HepG2 (cell line): ENCODE measurements at regions not wholly inside any gene's neighbourhood (a gene's known extent, or its start where the extent isn't known, plus 50 kb on each side); places are given as distances from the start of the nearest gene placed in this dataset.

Experiments
- ATAC-seq: fragments of 200-7000 bp; cut with Tn5 transposase; 3 replicates; pipeline ENCODE4 v1.9.1; 2020; ENCODE audit warnings: mild to moderate bottlenecking, moderate library complexity
- BruUV-seq: library from RNA; stranded (reverse); fragments of 400-500 nt; replicated peaks from 2 replicates; lab custom pipeline; 2021; lab: Mats Ljungman, UMichigan
- CTCF ChIA-PET: fragments of 300-600 bp; formaldehyde crosslinking; extraction: SDS; loops from one replicate; lab custom pipeline; 2021; ENCODE audit warnings: low total read pairs, inconsistent platforms, low intra/inter-chr PET ratio; lab: Yijun Ruan, JAX
- POLR2A ChIA-PET: fragments of 350-600 bp; sonication (Branson Sonifier 250); formaldehyde crosslinking; loops from one replicate; lab custom pipeline; 2020; ENCODE audit warnings: antibody characterized with exemption, inconsistent platforms; lab: Yijun Ruan, JAX
- DNase-seq: peaks from one replicate; pipeline ENCODE4 v3.0.0-alpha.2; 2015; ENCODE audit warnings: low spot score
- FAIRE-seq: peaks from 3 replicates; lab custom pipeline; 2011; peaks lifted over from hg19 to GRCh38; lab: Jason Lieb, UNC
- H2AFZ ChIP-seq: one replicate; pipeline ENCODE4 v1.6.1; 2011; ENCODE audit warnings: low read length, inconsistent platforms
- H3K27ac ChIP-seq: fragments of 300-600 bp; 3 replicates; pipeline ENCODE4 v1.8.0; 2011; ENCODE audit warnings: mixed run types, mild to moderate bottlenecking, mixed read lengths, low read length, inconsistent platforms; ENCODE audit not compliant: insufficient read depth; ENCODE audit errors: extremely low read length
- H3K27me3 ChIP-seq, 2 experiments: fragments of 200-600 bp in 1 of 2; 2 replicates in 1 of 2; 3 replicates in 1 of 2; pipeline versions ENCODE4 v1.6.0 to v1.8.0; 2011; ENCODE audit warnings: low read length in 2 of 2, mild to moderate bottlenecking in 2 of 2, moderate library complexity in 2 of 2, inconsistent platforms in 1 of 2; ENCODE audit not compliant: insufficient read depth in 2 of 2, control insufficient read depth in 1 of 2
- H3K36me3 ChIP-seq, 2 experiments: fragments of 200-600 bp in 1 of 2; replicated peaks in 1 of 2; 2 replicates in 1 of 2; 3 replicates in 1 of 2; pipeline versions ENCODE4 v1.5.1 to v1.8.0; 2011; ENCODE audit warnings: low read length in 2 of 2, inconsistent platforms in 1 of 2; ENCODE audit not compliant: insufficient read depth in 2 of 2, control insufficient read depth in 1 of 2
- H3K4me1 ChIP-seq: 2 replicates; pipeline ENCODE4 v1.5.1; 2012; ENCODE audit warnings: low read length, inconsistent platforms; ENCODE audit not compliant: insufficient read depth
- H3K4me2 ChIP-seq: 2 replicates; pipeline ENCODE4 v1.6.0; 2011; ENCODE audit warnings: low read depth, low read length, inconsistent platforms
- H3K4me3 ChIP-seq, 3 experiments: fragments of 200-600 bp in 1 of 3; sonication (generic), shearing (Covaris generic) in 1 of 3; replicated peaks in 1 of 3; 2 replicates each; pipeline ENCODE4 v1.5.1; 2011 to 2016; ENCODE audit warnings: low read length in 3 of 3, inconsistent platforms in 2 of 3, low read depth in 2 of 3, mild to moderate bottlenecking in 2 of 3, control low read depth in 1 of 3, mixed read lengths in 1 of 3; ENCODE audit not compliant: insufficient read depth in 1 of 3
- H3K79me2 ChIP-seq: one replicate; pipeline ENCODE4 v1.6.1; 2011; ENCODE audit warnings: low read length, inconsistent platforms; ENCODE audit not compliant: insufficient read depth
- H3K9ac ChIP-seq: 2 replicates; pipeline ENCODE4 v1.6.0; 2011; ENCODE audit warnings: mild to moderate bottlenecking, low read depth, low read length, inconsistent platforms; ENCODE audit not compliant: insufficient read depth
- H3K9me3 ChIP-seq: 2 replicates; pipeline ENCODE4 v1.5.1; 2012; ENCODE audit warnings: mild to moderate bottlenecking, low read length
- H4K20me1 ChIP-seq: 2 replicates; pipeline ENCODE4 v1.6.0; 2011; ENCODE audit warnings: inconsistent platforms, mild to moderate bottlenecking, low read length, moderate library complexity; ENCODE audit not compliant: insufficient read depth
- ATF7 ChIP-seq, 2 experiments: fragments of 450-650 bp in 1 of 2; sonication (generic) in 1 of 2; formaldehyde crosslinking in 1 of 2; IDR thresholded peaks; 2 replicates each; pipeline versions ENCODE4 v1.4.0 to v1.6.1; 2016 to 2020; ENCODE audit warnings: antibody characterized with exemption in 1 of 2, mild to moderate bottlenecking in 1 of 2, missing genetic modification reagents in 1 of 2
- CEBPB ChIP-seq: IDR thresholded peaks from 2 replicates; pipeline ENCODE4 v1.6.1; 2011; ENCODE audit warnings: low read depth, low read length, improper control_type of control experiment, borderline replicate concordance
- HIVEP1 ChIP-seq: sonication (generic); formaldehyde crosslinking; IDR thresholded peaks from 2 replicates; pipeline ENCODE4 v1.4.0; 2020; ENCODE audit warnings: mild to moderate bottlenecking, missing genetic modification reagents
- NAIF1 ChIP-seq: sonication (generic); formaldehyde crosslinking; IDR thresholded peaks from 2 replicates; pipeline ENCODE4 v1.5.0; 2020; ENCODE audit warnings: mild to moderate bottlenecking, missing genetic modification reagents, borderline replicate concordance
- ONECUT2 ChIP-seq: sonication (generic); formaldehyde crosslinking; IDR thresholded peaks from 2 replicates; pipeline ENCODE4 v1.4.0; 2020; ENCODE audit warnings: missing genetic modification reagents
- ZNF598 ChIP-seq: sonication (generic); formaldehyde crosslinking; IDR thresholded peaks from 2 replicates; pipeline ENCODE4 v1.5.1; 2020; ENCODE audit warnings: mild to moderate bottlenecking, missing genetic modification reagents, borderline replicate concordance
- WGBS: methylation state at CpG from one replicate; pipeline ENCODE4 v1.1.6; 2017; ENCODE audit warnings: low lambda C conversion rate; 5-methylcytosine and 5-hydroxymethylcytosine counted together
- in situ Hi-C: cut with HindIII; loops from 2 replicates; pipeline ENCODE4 v1.10.0; 2017; ENCODE audit warnings: low pct_unique_long_range_greater_than_20kb; ENCODE audit not compliant: extremely low pct_ligation_motif_present
- intact Hi-C: fragments of 100-400 bp; cut with micrococcal nuclease; formaldehyde crosslinking; loops from one replicate; pipeline ENCODE4 v1.10.0; 2022; ENCODE audit not compliant: unreplicated experiment
- TF ChIP-seq, protein P1 (sequence below): sonication (generic); formaldehyde crosslinking; IDR thresholded peaks from 2 replicates; pipeline ENCODE4 v1.4.0; 2020; ENCODE audit warnings: mild to moderate bottlenecking, missing genetic modification reagents
- TF ChIP-seq, protein P2 (sequence below): sonication (generic); formaldehyde crosslinking; conservative IDR thresholded peaks from 2 replicates; pipeline ENCODE4 v1.8.0; 2022; ENCODE audit warnings: missing genetic modification reagents

DNA sequence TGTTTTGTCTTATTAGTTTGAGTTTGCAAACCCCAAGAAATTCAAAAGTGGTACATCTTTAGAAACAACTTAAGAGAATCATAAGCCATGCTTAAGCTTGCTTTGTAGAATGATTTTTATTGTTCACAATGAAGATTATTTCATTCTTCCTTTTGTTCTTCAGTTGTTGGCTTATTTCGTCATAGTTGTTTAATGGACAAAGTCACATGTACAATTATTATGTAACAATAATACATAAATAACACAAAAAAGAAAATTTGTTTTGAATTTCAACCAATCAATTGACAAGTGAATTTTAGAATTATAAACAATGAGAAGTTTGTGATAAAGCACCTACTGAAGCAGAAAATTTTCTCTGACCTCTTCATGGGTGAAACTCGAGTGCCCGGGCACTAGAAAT, 111.8 kb upstream of the IGF1 start:
- no peaks in the 10 kb centered on the region for H3K79me2 ChIP-seq
- TF ChIP-seq ONECUT2 (CRISPR knock-in tag): no peak
- peak; percentile 33; the same call in 1 of the 2 replicates for TF ChIP-seq ATF7 (IDR thresholded peaks at IDR 0.05)
- no peak for TF ChIP-seq ATF7 (CRISPR knock-in tag; IDR thresholded peaks at IDR 0.05)
- peak; percentile 13; the same call in 1 of the 2 replicates for TF ChIP-seq CEBPB
- POLR2A ChIA-PET: no interaction called here
- H3K4me3 ChIP-seq: no peak overlapping the region
- no peaks in the 10 kb centered on the region for H3K27me3 ChIP-seq
- no peaks in the 10 kb centered on the region for H4K20me1 ChIP-seq
- H3K9ac ChIP-seq: no peak overlapping the region
- intact Hi-C loops (no loop called here), in situ Hi-C loops (no loop called here)
- no peaks in the 10 kb centered on the region for H3K4me1 ChIP-seq
- ATAC-seq: no peak
- no peak overlapping the region for H3K27ac ChIP-seq
- DNase-seq: no peak
- under 1% methylated on average over 3 of the region's 3 CpGs for WGBS
- no TSS peak for BruUV-seq
- H3K4me2 ChIP-seq: no peak overlapping the region
- no peak for FAIRE-seq
- CTCF ChIA-PET: no interaction called here
- H3K9me3 ChIP-seq: no peaks in the 10 kb centered on the region
- no peak overlapping the region for H2AFZ ChIP-seq
- no peaks in the 10 kb centered on the region for H3K36me3 ChIP-seq

DNA sequence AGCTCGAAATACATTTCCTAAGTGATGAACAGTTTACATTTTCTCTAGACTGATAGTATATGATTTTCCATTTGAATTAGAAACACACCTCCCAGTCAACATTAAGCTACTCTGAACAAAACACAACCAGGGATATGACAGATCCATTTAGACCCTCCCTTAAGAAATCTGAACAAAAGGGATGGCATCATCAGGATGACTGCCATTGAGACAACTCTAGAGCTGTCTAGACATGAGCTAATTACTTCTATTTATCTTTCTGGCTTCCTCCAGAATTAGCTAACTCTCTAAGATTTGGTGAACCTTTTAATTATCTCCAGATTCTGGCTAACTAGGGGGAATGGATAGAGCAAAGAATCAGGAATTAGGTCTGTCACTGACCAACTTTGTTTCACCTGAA, 92.9 kb upstream of the IGF1 start:
- Histone ChIP-seq H3K9me3 (no peaks in the 10 kb centered on the region), H3K27me3 (no peaks in the 10 kb centered on the region), H3K9ac (no peak overlapping the region), H3K4me3 (no peak overlapping the region), H3K4me2 (no peak overlapping the region), H4K20me1 (no peaks in the 10 kb centered on the region), H3K36me3 (no peaks in the 10 kb centered on the region), H3K27ac (no peak overlapping the region), H2AFZ (no peak overlapping the region), H3K4me1 (no peaks in the 10 kb centered on the region), H3K79me2 (no peaks in the 10 kb centered on the region)
- in situ Hi-C loops (no loop called here), intact Hi-C loops (no loop called here)
- ChIA-PET POLR2A (no interaction called here), CTCF (no interaction called here)
- no peak for FAIRE-seq
- TF ChIP-seq NAIF1 (no peak), ZNF598 (no peak), HIVEP1 (CRISPR knock-in tag) (no peak)
- TF ChIP-seq, protein P1, sequence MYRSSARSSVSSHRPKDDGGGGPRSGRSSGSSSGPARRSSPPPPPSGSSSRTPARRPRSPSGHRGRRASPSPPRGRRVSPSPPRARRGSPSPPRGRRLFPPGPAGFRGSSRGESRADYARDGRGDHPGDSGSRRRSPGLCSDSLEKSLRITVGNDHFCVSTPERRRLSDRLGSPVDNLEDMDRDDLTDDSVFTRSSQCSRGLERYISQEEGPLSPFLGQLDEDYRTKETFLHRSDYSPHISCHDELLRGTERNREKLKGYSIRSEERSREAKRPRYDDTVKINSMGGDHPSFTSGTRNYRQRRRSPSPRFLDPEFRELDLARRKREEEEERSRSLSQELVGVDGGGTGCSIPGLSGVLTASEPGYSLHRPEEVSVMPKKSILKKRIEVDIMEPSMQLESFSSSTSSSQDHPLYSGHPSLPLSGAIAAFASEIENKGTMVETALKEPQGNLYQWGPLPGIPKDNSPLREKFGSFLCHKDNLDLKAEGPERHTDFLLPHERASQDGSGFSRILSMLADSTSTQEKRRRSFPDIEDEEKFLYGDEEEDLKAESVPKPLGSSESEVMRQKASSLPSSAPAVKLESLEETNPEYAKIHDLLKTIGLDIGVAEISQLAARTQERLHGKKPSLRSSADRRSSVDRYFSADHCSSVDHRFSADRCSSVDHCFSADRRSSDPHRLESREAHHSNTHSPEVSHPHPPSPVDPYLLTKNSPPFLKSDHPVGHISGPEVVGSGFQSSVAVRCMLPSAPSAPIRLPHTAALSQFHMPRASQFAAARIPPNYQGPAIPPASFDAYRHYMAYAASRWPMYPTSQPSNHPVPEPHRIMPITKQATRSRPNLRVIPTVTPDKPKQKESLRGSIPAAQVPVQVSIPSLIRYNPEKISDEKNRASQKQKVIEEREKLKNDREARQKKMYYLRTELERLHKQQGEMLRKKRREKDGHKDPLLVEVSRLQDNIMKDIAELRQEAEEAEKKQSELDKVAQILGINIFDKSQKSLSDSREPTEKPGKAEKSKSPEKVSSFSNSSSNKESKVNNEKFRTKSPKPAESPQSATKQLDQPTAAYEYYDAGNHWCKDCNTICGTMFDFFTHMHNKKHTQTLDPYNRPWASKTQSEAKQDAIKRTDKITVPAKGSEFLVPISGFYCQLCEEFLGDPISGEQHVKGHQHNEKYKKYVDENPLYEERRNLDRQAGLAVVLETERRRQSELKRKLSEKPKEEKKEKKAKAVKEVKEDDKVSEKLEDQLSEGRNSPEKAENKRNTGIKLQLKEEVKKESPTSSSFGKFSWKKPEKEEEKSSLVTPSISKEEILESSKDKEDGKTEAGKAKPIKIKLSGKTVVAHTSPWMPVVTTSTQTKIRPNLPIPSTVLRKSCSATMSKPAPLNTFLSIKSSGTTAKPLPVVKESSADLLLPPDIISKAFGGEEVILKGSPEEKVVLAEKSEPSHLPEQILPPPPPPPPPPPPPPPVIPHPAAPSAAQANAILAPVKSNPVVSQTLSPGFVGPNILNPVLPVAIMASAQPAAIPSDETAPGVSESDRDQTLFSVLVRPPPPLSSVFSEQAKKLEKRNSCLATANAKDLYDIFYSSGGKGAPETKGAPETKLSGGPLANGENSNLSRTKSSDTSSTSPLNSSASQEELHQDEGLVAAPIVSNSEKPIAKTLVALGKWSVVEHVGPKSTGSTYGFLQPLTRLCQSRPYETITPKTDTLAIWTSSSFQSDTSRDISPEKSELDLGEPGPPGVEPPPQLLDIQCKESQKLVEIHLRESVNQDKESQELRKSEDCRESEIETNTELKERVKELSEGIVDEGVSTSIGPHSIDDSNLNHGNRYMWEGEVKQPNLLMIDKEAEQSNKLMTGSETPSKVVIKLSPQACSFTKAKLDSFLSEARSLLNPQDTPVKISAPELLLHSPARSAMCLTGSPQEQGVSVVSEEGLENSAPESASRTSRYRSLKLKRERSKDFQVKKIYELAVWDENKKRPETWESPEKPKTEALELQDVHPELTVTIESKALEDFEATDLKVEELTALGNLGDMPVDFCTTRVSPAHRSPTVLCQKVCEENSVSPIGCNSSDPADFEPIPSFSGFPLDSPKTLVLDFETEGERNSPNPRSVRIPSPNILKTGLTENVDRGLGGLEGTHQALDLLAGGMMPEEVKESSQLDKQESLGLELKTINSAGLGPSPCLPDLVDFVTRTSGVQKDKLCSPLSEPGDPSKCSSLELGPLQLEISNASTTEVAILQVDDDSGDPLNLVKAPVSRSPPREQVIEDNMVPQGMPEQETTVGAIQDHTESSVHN (CRISPR knock-in tag): no peak
- TF ChIP-seq, protein P2, sequence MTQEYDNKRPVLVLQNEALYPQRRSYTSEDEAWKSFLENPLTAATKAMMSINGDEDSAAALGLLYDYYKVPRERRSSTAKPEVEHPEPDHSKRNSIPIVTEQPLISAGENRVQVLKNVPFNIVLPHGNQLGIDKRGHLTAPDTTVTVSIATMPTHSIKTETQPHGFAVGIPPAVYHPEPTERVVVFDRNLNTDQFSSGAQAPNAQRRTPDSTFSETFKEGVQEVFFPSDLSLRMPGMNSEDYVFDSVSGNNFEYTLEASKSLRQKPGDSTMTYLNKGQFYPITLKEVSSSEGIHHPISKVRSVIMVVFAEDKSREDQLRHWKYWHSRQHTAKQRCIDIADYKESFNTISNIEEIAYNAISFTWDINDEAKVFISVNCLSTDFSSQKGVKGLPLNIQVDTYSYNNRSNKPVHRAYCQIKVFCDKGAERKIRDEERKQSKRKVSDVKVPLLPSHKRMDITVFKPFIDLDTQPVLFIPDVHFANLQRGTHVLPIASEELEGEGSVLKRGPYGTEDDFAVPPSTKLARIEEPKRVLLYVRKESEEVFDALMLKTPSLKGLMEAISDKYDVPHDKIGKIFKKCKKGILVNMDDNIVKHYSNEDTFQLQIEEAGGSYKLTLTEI: no peak
- BruUV-seq: no TSS peak
- no peak for DNase-seq
- WGBS: 0% methylated on average over 1 of the region's 1 CpG
- no peak for ATAC-seq
